ENCODE measurements at regions not wholly inside any gene's neighbourhood (a gene's known extent, or its start where the extent isn't known, plus 50 kb on each side); places are given as distances from the start of the nearest gene placed in this dataset.

DNA sequence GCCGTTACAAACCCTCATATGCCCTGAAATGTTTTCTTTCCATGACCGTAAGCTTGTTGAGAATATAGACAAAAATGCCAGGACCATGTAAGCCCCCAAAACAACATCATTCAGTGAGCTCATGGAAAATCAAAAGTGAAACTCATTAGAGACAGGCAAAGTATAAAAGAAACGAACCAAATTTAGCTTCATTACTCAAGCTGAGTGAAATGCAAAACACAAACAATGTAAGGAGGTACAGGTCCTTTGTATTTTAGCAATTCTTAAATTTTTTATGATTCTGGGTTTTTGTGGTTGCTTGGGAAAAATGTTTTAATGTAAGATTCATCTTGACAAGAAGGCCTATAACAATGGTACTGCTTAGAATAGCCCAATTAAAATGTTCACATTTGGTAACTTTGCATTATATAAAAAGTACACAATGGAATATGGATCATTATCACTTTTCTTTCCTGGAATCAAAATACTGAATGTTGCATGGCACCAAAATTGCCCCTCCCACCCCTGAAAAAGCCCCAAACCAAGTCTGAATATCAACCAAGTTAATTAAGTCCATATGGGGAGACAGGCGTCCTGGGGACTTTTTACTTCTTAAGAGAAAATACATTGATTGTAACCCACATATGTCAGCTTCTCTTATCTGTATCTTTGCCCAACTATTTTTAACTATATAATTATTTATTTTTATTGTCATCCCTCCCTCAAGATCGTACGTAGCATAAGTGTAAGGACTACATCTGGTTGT lies 247.7 kb upstream of the CDIN1 start:
- DNase-seq (ENCODE audit: low spot score): no peak
- ATAC-seq: no peak
- intact Hi-C loops (cut with DNase I): no loop called here

DNA sequence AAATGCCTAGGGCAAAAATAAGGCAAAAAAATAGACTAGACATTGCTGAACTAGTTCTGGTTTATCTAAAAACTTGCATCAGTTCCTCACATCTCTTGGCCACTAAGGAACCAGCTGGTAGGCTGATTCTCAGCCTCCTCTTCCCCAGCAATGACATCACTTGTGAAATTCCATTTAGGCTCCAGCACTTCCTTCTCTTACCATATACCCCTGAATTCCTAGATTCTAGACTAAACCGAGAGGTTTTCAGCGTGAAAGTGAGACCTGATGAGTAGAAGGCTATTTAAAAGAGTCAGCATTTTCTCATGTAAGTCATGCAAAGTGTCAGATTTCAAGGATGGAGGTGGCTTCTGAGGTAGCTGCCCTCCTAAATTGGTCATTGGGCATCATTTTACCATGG lies 247.1 kb upstream of the CDIN1 start:
- DNase-seq (ENCODE audit: low spot score) (no peak), ATAC-seq (no peak)
- intact Hi-C loops (cut with DNase I): no loop called here

DNA sequence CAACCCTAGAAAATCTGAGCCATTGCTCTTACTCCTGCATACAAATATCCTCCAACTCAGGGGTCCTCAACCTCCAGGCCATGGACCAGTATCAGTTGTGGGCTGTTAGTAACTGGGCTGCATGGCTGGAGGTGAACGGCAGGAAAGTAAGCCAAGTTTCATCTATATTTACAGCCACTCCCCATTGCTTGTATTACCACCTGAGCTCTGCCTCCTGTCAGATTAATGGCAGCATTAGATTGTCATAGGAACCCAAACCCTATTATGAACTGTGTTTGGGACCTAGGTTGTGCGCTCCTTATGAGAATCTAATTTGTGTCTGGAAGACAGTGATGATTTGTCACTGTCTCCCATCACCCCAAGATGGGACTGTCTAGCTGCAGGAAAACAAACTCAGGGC lies 246.5 kb upstream of the CDIN1 start:
- DNase-seq (ENCODE audit: low spot score) (no peak), ATAC-seq (no peak)
- intact Hi-C loops (cut with DNase I): no loop called here

DNA sequence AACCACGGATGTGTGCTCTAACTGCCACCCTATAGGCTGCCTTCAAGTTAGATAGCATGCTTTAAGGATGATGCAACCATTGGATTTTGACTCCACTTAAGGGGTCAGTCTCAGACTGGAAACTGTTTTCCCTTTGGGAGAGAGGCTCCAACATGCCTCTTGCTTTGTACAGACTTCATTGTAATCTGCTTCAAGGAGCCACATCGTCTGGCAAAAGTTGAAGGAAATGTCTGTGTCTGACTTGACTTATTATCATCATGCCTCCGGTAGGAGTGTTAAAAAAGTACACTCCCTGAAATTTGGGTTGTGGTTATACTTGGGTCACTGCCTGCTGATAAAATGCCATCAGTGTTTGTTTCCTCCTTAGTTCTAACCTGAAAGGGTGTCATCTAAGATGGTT lies 245.4 kb upstream of the CDIN1 start:
- DNase-seq (ENCODE audit: low spot score): no peak
- no peak for ATAC-seq
- intact Hi-C loops (cut with DNase I): no loop called here

DNA sequence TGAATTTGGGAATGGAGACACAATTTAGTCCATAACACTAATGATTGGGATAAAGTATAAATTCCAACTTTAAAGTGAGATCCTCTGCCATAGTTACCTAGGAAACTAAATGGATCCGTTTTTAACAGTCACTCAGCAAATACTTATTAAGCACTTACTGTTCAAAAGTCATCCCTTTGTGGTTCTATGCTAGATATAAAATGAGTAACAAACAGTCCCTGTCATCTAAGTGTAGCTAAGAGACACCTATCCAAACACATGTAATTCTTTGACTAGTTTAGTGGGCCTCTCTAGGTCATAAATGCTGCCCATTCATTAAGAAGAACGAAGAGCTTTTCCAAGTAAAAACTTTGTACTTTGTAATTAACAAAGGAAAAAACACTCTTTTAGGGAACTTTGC lies 244.2 kb upstream of the CDIN1 start:
- intact Hi-C loops (cut with DNase I): no loop called here
- DNase-seq (ENCODE audit: low spot score): no peak
- ATAC-seq: no peak

DNA sequence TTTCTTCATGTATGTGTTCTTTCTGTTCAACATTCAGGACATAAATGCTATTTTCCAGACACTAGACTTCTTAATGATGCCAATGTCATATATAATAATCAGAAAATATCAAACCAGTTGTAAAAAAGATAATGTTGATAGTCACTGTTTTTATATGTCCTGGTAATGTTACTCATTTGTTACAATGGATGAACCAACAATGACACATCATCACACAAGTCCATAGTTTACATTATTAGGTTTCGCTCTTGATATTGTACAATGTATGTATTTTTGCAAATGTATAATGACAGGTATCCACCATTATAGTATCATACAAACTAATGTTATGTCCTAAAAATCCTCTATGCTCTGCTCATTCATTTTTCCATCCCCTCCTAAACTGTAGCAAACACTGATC lies 243.8 kb upstream of the CDIN1 start:
- ATAC-seq (no peak), DNase-seq (ENCODE audit: low spot score) (no peak)
- intact Hi-C loops (cut with DNase I): no loop called here

DNA sequence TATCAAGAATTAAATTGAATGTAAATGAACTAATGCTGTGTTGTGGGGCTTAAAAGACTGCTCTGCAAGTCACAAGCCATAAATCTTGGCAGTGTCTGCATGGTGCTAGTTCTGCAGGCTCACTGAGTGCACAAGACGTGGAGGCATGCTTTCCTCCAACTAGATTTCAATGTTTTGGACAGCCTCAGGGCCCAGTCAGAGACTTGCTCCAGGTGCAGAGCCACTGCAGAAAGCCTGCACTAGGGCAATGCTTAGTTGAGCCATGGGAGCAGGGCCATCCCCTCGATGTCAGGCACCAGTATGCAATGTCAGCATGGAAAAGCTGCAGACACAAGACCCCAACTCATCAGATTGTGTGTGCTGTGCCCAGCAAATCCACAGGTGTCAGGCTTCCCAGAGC lies 234.5 kb upstream of the CDIN1 start:
- intact Hi-C loops (cut with DNase I): no loop called here

DNA sequence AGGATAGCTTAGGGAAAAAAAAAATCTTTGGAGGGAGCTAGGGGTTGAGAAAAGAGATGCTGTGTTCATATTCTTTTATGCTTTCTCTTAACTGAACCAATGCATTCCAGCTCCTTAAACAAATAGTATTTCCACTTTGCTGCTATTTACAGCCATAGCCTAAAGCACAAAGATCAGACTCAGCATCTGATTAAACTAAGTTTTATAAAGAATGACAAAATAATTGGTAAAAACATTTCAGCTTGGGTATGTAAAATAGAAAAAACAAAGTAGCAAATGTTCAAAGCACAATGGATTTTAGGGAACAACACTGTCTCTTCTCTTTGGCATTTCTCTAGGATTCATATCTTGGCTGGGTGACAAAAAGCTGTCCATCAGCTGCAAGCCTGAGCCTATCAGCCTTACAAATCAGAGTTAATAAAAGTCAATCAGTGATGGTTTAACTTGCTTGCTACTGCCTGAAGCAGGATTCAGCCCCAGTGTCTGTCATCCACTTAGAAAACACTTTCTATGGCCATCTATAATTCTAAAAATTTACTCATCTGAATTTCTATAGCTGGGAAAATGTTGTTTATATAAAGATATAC lies 232.1 kb upstream of the CDIN1 start:
- intact Hi-C loops (cut with DNase I): no loop called here
- DNase-seq (ENCODE audit: low spot score): no peak

More for the DNA sequence above, 234.5 kb upstream of the CDIN1 start:
- DNase-seq (ENCODE audit: low spot score) (no peak), ATAC-seq (no peak)

DNA sequence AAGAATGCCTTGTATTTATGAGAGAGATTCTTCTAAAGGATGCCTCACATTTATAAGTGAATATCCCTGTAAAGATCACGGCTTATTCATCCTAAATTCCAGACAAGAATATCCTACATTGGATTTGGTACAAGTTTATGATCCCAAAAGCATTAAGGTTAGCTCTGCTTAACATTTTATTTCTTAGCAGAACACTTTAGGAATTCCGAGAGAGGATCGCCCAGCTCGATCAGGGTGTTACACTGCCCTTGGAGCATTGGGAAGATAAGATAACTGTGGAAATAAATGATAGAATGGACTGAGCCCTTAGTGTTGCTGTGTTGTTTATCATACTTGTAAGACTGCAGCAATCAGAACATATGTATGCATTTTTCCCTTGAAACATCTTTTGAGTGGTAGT lies 223.0 kb upstream of the CDIN1 start:
- intact Hi-C loops (cut with DNase I): no loop called here
- ATAC-seq (no peak), DNase-seq (ENCODE audit: low spot score) (no peak)

More for the DNA sequence above, 232.1 kb upstream of the CDIN1 start:
- ATAC-seq: no peak

DNA sequence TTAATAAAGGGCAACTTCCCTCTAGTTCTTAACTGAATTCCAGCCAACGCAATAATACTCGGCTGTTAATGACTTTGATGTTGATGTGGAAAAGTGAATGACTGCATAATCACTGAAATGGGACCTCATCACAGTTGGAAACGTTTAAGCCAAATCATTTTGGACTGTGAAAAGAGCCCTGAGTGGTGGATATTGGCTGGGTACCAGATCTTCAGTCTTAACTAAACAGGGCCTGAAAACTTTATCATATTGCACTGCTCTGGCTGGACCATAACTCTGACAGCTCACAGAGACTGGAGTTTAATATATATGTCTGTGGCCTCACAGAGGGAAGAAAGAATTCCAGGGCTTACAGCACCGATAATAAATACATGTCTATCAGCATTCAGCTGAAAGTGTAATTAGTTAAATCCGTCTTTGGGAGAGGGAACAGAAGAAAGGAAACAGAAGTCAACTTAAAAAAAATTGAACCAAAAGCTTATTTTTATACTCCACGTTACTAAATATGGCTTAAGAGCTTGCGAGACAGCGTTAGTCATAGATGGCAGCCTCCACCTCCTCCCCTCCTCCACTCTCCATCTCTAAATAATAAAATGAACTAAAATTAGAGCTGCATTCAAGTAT lies 222.3 kb upstream of the CDIN1 start:
- peak; percentile 81 for ATAC-seq
- intact Hi-C loops (cut with DNase I): no loop called here
- no peak for DNase-seq (ENCODE audit: low spot score)

DNA sequence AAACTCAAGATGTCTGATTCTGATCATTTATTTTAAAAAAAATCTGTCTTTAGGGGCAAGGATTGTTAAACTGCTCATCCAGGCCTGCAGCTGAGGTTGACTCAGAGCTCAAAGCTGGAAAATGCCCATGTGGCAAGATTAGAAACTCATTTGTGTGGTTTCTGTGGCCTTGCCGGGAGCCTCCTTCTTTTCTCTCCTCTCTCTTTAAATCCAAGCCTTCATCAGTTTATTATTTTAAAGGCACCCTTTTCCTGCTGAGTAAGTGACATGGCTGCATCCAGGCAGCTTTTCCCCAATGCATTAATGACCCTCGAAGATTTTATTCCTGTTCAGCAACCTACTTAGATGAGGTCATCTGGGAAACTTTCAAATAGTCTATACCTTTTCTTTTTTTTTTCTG lies 221.3 kb upstream of the CDIN1 start:
- ATAC-seq: no peak
- intact Hi-C loops (cut with DNase I): no loop called here
- no peak for DNase-seq (ENCODE audit: low spot score)

DNA sequence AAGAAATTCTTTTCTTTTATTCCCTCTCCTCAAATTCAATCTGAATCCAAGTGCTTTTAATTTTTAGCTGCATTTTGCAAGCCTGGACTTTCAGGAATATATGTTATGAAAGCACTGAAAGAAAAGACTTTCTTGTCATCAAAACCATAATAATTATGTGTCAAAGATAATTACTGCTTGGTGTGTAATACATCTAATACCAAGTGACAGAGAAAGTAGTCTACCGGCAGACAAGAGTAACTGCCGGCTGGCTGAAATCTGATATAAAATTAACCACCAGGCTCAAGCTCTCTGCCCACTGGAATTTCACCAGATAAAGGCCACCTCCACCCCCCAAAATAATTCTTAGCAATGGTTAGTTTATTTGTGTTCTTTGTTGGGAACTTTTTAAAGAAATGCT lies 220.9 kb upstream of the CDIN1 start:
- intact Hi-C loops (cut with DNase I): no loop called here
- ATAC-seq: no peak
- DNase-seq (ENCODE audit: low spot score): no peak

DNA sequence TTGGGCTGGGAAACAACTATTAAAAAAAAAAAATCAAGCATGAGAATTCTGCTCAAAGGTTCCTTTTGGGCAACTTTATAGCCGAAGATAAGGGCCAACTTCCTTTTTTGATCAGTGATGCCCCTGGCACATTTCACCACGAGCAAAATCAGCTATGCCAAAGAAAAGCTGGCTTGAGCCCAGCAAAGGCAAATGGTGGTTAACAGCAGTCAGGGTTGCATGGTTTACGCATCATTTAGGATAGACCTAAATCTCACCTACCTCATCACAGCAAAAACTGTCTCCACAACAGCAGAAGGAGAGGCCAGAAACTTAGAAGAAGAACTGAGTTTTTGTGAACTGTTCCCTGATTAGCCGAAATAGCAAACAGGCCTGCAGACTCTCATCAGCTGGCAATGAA lies 220.1 kb upstream of the CDIN1 start:
- no peak for ATAC-seq
- intact Hi-C loops (cut with DNase I): no loop called here
- no peak for DNase-seq (ENCODE audit: low spot score)

DNA sequence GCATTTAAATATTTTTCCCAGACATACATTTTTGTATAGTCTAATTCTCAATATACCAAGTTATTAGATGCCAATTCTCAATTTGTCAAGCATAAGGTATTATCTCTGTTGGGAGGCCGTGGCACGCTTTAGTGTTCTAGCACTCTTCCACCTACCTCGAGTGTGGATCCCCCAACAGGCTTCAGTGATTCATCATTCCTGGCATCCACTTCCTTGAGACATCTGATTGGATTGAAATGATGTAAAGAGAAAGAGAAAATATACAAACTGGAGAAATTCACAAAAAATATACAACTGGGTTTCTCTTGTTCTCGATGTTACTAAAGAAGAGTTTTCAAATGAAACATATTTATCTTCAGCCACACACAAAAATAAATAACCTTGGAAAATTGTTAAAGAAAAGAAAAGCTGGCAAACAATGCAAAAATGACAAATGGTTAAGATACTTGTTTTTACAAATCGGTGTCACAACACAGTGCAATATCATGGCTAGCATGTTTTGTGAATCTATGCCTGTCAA lies 218.0 kb upstream of the CDIN1 start:
- intact Hi-C loops (cut with DNase I): no loop called here
- DNase-seq (ENCODE audit: low spot score) (no peak), ATAC-seq (no peak)

DNA sequence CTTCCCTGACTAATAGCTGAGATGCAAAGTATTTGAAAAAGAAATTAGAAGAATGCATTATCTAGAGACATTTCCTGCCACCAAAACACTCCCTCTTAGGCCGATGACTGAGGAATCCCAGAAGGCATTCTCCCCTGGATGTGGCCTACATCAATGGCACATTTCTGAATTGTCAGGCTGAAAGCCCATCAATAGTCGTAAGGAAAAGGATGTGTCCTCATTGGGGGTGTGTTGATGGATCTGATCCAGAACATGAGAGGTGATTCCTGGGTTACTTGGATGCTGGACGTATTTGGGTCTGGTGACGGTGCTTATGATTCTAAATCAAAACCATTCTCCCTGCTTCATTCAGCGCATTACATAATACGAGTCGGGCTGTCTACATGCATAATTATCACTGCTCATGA lies 216.9 kb upstream of the CDIN1 start:
- intact Hi-C loops (cut with DNase I): no loop called here
- ATAC-seq: no peak
- no peak for DNase-seq (ENCODE audit: low spot score)

DNA sequence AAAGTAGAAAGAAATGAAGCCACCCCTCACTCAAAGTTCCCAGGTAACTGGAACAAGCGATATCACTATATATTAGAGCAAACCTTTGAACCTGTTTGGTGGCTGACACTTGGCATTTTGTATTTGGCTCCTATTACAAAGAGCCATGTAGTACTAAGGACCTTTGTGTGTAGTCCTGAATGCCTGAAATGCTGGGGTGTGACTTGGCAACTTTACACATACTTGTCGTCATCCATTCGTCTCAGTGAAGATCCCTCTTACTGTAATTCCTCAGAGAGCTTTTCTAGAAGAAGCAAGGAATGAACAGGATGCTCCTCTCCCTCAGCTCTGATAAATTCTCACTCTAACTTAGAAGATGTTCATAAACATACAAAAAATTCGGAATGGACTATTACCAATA lies 216.1 kb upstream of the CDIN1 start:
- intact Hi-C loops (cut with DNase I): no loop called here

DNA sequence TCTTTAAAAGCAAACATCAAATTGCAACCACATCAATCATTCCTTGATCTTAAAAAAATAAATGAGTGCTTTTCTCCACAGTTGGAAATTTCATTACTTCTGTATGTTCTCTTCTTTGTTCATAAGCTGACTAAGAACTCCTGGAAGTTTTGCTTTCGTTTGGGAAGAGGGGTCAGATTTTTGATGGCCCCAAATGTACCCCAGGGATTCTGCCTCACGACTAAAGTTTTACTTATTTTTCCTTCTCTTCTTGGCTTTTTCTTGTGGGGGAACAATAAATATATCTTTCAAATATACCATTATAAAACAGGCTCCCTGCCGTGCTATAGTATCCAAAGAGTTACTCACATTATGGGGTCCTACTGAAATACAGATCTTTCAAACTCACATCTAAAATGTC lies 215.0 kb upstream of the CDIN1 start:
- no peak for DNase-seq (ENCODE audit: low spot score)
- ATAC-seq: no peak
- intact Hi-C loops (cut with DNase I): no loop called here

More for the DNA sequence above, 216.1 kb upstream of the CDIN1 start:
- DNase-seq (ENCODE audit: low spot score): no peak
- ATAC-seq: no peak

DNA sequence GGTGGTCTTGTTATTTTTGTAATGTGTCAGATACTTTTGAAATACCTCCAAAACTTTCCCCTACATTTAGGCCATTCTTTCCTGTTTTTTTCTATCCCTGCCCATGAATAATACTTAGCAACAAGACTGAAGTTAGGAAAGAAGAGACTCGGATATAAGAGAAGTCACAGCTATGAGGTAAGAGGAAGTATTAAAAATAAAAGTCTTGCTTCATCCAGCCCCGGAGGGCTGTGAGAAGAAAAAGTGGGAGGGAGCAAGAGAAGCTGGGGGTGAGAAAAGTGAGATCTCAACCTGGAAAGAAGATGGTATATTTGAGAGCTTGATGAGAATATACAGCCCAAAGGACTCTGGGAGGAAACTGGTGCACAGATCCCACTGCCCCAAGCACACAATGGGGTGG lies 213.5 kb upstream of the CDIN1 start:
- no peak for ATAC-seq
- intact Hi-C loops (cut with DNase I): no loop called here
- no peak for DNase-seq (ENCODE audit: low spot score)

DNA sequence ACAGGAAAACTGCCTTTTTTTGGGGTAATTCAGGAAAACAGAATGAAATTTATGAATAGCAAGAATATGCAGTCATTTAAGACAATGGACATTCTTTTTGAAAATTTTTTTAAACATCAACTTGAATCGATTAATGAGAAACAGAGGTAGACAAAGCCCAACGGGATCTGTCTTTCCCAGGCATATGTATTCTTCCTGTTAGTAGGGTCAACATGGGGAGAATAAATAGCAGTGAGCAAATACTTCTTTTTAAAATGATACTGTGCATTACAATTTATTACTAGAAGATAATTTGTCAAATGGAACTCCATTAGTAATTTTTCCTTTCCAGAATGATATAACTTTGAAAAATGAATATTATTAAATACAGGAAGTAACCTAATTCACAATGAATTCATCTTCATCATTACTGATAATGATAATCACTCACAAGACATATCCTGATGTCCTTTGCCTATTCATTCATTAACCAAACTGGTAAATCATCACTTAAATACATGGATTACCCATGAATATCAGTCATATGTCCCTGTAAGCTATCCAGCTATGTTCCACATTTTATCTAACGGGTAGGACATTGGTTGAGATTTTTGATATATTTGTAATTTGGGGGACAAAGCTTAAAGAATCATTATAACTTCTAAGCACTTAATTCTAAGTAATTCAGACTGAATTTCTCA lies 209.2 kb upstream of the CDIN1 start:
- no peak for DNase-seq (ENCODE audit: low spot score)
- no peak for ATAC-seq
- intact Hi-C loops (cut with DNase I): no loop called here

DNA sequence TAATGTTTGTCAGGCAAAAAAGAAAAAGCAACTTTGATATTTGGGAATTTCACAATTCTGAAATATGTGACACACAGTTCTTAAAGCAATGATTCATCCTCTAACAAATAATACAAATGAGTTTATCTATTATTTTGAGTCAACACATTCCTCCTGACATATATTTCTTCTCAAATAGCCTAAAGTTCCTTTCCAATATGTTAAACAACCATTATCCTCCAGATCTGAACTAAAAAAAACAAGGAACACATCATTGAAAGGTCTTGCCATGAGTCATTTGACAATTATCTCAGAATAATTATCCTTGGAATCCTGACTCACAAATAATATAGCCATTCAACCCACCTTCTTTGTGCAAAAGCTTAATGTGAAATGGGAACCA lies 208.7 kb upstream of the CDIN1 start:
- intact Hi-C loops (cut with DNase I): no loop called here
- no peak for DNase-seq (ENCODE audit: low spot score)
- no peak for ATAC-seq
